AG04450 (cell line): ENCODE measurements at regions not wholly inside any gene's neighbourhood (a gene's known extent, or its start where the extent isn't known, plus 50 kb on each side); places are given as distances from the start of the nearest gene placed in this dataset.
"Not testable (repeated sequence)": the region's sequence is repeated elsewhere in the genome, so short reads cannot be mapped to it uniquely, and the experiment has no call there.

Source experiments
- CTCF ChIA-PET: fragments of 300-600, 350-600 bp; formaldehyde crosslinking; extraction: SDS; loops from one replicate; lab custom pipeline; 2022; ENCODE audit warnings: antibody characterized with exemption, inconsistent platforms; lab: Charles Lee
- POLR2A ChIA-PET: fragments of 350-600 bp; formaldehyde crosslinking; extraction: SDS; loops from one replicate; lab custom pipeline; 2021; ENCODE audit warnings: antibody characterized with exemption, inconsistent platforms; lab: Yijun Ruan, JAX
- DNase-seq: peaks from one replicate; pipeline ENCODE4 v3.0.0-alpha.2; 2011; ENCODE audit warnings: low read depth, low spot score
- H3K27ac ChIP-seq: one replicate; pipeline ENCODE4 v1.5.1; 2012; ENCODE audit warnings: low read depth, low read length, control low read depth
- H3K27me3 ChIP-seq: one replicate; pipeline ENCODE4 v1.6.0; 2012; ENCODE audit warnings: low read length; ENCODE audit not compliant: control insufficient read depth, insufficient read depth
- H3K4me3 ChIP-seq: 2 replicates; pipeline ENCODE4 v1.5.1; 2011; ENCODE audit warnings: mild to moderate bottlenecking, low read depth, low read length, control low read depth
- H3K9me3 ChIP-seq: 2 replicates; pipeline ENCODE4 v1.5.1; 2012; ENCODE audit warnings: low read length; ENCODE audit not compliant: control insufficient read depth, insufficient read depth
- TF ChIP-seq, protein P1 (sequence below): IDR thresholded peaks from 2 replicates; pipeline ENCODE4 v1.5.1; 2011; ENCODE audit warnings: low read depth, low read length, control low read depth, inconsistent platforms

DNA sequence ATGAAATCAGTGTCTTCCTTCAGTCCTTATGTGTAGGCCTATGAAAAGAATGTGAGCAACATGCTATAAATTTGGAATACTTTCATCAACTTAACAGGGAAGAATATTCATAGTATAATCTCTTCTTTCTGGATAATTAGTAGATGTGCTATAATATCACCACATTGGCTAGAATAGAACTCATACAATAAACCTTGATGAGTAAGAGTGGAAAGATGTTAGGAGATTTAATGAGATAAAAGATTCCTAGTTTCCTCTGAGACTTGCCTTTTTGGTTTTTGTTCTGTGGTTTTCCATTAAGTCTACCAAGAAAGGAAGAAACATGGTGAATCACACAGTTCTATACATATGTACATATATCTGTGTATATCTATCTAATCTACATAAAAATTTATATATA is 301.8 kb upstream of the PRR16 start:
- DNase-seq = no peak
- Histone ChIP-seq H3K4me3 (no peak overlapping the region), H3K27ac (no peak overlapping the region), H3K9me3 (no peaks in the 10 kb centered on the region), H3K27me3 (no peaks in the 10 kb centered on the region)
- TF ChIP-seq, protein P1, sequence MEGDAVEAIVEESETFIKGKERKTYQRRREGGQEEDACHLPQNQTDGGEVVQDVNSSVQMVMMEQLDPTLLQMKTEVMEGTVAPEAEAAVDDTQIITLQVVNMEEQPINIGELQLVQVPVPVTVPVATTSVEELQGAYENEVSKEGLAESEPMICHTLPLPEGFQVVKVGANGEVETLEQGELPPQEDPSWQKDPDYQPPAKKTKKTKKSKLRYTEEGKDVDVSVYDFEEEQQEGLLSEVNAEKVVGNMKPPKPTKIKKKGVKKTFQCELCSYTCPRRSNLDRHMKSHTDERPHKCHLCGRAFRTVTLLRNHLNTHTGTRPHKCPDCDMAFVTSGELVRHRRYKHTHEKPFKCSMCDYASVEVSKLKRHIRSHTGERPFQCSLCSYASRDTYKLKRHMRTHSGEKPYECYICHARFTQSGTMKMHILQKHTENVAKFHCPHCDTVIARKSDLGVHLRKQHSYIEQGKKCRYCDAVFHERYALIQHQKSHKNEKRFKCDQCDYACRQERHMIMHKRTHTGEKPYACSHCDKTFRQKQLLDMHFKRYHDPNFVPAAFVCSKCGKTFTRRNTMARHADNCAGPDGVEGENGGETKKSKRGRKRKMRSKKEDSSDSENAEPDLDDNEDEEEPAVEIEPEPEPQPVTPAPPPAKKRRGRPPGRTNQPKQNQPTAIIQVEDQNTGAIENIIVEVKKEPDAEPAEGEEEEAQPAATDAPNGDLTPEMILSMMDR = no peak
- POLR2A ChIA-PET = no interaction called here
- CTCF ChIA-PET = no interaction called here

DNA sequence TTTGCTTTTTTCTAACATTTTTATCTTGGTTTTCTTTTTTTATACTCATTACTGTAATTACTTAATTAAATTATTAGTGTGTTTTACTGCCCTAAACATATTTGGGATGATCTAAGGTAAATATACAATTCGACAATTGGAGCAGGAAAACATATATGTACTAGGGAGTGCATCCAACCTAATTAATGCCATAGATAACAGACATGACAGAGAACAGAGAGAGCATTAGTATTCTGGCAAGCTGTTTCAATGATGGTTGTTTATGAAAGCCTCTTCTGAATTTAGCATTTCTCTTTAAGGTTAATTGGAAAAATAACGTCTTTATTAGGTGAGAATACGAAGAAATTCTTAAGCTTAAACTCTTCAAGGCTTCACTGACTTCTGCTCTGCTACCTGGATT is 300.1 kb upstream of the PRR16 start:
- CTCF ChIA-PET = no interaction called here
- TF ChIP-seq, protein P1 = no peak
- no peak overlapping the region for H3K27ac ChIP-seq

GRCh38 chr5:120164986-120165385 is 299.1 kb upstream of the PRR16 start:
- ChIA-PET CTCF (no interaction called here), POLR2A (no interaction called here)

More for the DNA sequence above, 300.1 kb upstream of the PRR16 start:
- Histone ChIP-seq H3K9me3 (no peaks in the 10 kb centered on the region), H3K4me3 (no peak overlapping the region), H3K27me3 (no peaks in the 10 kb centered on the region)
- no peak for DNase-seq
- POLR2A ChIA-PET = no interaction called here

DNA sequence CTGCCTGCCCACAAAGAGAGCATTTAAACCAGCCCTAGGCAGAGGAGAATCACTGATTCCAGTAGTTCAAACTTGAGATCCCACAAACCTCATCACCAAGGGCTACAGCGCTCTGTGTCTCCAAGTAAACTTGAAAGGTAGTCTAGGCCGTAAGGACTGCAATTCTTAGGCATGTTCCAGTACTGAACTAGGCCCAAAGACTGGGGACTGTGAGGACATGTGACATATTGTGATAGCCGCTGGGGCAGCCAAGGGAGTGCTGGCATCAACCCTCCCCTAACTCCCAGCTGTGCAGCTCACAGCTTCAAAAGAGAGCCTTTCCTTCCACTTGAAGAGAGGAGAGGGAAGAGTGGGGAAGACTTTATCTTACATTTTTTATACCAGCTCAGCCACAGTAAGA is 291.0 kb upstream of the PRR16 start:
- no peaks in the 10 kb centered on the region for H3K27me3 ChIP-seq
- H3K27ac ChIP-seq = no peak overlapping the region
- H3K9me3 ChIP-seq = no peaks in the 10 kb centered on the region
- CTCF ChIA-PET = no interaction called here
- no peak overlapping the region for H3K4me3 ChIP-seq
- DNase-seq = no peak
- POLR2A ChIA-PET = no interaction called here
- TF ChIP-seq, protein P1 = no peak

More at GRCh38 chr5:120164986-120165385, 299.1 kb upstream of the PRR16 start:
- no peak overlapping the region for H3K27ac ChIP-seq
- H3K4me3 ChIP-seq = no peak overlapping the region
- DNase-seq = no peak
- no peaks in the 10 kb centered on the region for H3K27me3 ChIP-seq
- TF ChIP-seq, protein P1 = no peak
- H3K9me3 ChIP-seq = no peaks in the 10 kb centered on the region

GRCh38 chr5:120174089-120174488 is 290.0 kb upstream of the PRR16 start:
- TF ChIP-seq, protein P1 = no peak
- DNase-seq = no peak
- ChIA-PET POLR2A (no interaction called here), CTCF (no interaction called here)
- H3K4me3 ChIP-seq = no peak overlapping the region
- H3K27ac ChIP-seq = no peak overlapping the region
- H3K27me3 ChIP-seq = no peaks in the 10 kb centered on the region
- no peaks in the 10 kb centered on the region for H3K9me3 ChIP-seq

DNA sequence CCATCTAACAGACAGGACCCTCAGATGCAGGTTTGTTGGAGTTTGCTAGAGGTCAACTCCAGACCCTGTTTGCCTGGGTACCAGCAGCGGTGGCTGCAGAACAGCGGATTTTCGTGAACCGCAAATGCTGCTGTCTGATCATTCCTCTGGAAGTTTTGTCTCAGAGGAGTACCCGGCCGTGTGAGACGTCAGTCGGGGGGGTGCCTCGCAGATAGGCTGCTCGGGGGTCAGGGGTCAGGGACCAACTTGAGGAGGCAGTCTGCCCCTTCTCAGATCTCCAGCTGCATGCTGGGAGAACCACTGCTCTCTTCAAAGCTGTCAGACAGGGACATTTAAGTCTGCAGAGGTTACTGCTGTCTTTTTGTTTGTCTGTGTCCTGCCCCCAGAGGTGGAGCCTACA is 282.9 kb upstream of the PRR16 start:
- H3K4me3 ChIP-seq, H3K27ac ChIP-seq, CTCF ChIA-PET, DNase-seq, H3K27me3 ChIP-seq, POLR2A ChIA-PET, H3K9me3 ChIP-seq: not testable (repeated sequence)

DNA sequence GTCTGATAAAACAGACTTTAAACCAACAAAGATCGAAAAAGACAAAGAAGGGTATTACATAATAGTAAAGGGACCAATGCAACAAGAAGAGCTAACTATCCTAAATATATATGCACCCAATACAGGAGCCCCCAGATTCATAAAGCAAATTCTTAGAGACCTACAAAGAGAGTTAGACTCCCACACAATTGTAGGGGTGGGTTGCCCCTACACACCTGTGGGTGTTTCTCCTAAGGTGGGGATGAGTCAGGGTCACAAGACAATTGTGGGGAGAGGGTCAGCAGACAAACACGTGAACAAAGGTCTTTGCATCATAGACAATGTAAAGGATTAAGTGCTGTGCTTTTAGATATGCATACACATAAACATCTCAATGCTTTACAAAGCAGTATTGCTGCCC is 269.4 kb upstream of the PRR16 start:
- H3K27me3 ChIP-seq, POLR2A ChIA-PET, H3K27ac ChIP-seq, CTCF ChIA-PET, DNase-seq, H3K4me3 ChIP-seq, H3K9me3 ChIP-seq: not testable (repeated sequence)
